Mammary epithelial cell (primary cell): ENCODE measurements at regions not wholly inside any gene's neighbourhood (a gene's known extent, or its start where the extent isn't known, plus 50 kb on each side); places are given as distances from the start of the nearest gene placed in this dataset.

Experiments used
- EZH2 ChIP-seq: IDR thresholded peaks from 2 replicates; pipeline ENCODE4 v1.6.1; 2012; ENCODE audit warnings: low read length, inconsistent platforms, borderline replicate concordance
- TF ChIP-seq, protein P1 (sequence below), 2 donors: IDR thresholded peaks in 1 of 2; conservative IDR thresholded peaks in 1 of 2; 2 replicates each; pipeline ENCODE4 v1.5.1; 2011 to 2012; ENCODE audit warnings: inconsistent platforms in 2 of 2, low read length in 2 of 2, mild to moderate bottlenecking in 2 of 2, control low read depth in 1 of 2, low read depth in 1 of 2; ENCODE audit not compliant: insufficient read depth in 1 of 2; ENCODE audit errors: extremely low read depth in 1 of 2

DNA sequence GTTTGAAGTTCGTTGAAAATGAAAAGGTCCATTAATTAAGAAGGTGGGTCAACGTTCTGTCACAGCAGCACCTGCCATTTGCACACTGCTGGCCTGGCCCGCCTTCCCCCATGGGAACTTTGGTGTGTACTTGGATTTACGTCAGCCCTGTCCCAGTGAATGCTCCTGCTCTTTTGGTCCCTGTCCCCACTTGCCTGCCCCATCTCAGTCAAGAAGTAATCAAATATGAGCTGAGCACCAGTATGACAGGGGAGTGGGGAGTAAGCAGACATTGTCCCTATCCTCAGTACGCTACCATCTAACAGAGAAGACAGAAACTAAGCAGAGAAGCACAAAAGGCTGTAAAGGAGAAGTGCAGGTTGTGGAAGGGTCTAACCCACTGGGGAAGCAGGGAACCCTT is 65.1 kb downstream of the SLC4A3 start:
- TF ChIP-seq, protein P1, sequence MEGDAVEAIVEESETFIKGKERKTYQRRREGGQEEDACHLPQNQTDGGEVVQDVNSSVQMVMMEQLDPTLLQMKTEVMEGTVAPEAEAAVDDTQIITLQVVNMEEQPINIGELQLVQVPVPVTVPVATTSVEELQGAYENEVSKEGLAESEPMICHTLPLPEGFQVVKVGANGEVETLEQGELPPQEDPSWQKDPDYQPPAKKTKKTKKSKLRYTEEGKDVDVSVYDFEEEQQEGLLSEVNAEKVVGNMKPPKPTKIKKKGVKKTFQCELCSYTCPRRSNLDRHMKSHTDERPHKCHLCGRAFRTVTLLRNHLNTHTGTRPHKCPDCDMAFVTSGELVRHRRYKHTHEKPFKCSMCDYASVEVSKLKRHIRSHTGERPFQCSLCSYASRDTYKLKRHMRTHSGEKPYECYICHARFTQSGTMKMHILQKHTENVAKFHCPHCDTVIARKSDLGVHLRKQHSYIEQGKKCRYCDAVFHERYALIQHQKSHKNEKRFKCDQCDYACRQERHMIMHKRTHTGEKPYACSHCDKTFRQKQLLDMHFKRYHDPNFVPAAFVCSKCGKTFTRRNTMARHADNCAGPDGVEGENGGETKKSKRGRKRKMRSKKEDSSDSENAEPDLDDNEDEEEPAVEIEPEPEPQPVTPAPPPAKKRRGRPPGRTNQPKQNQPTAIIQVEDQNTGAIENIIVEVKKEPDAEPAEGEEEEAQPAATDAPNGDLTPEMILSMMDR (conservative IDR thresholded peaks at IDR 0.05 in 1 of 2, IDR thresholded peaks at IDR 0.05 in 1 of 2; ENCODE audit: extremely low read depth in 1 of 2, insufficient read depth in 1 of 2, low read depth in 1 of 2, low read length in 2 of 2): no peak
- TF ChIP-seq EZH2: no peak
